DMS 273 (cell line): ENCODE measurements at regions not wholly inside any gene's neighbourhood (a gene's known extent, or its start where the extent isn't known, plus 50 kb on each side); places are given as distances from the start of the nearest gene placed in this dataset.
A peak's percentile ranks its signal among the peaks of the same experiment; 100 is the strongest.
"Not testable (repeated sequence)": the region's sequence is repeated elsewhere in the genome, so short reads cannot be mapped to it uniquely, and the experiment has no call there.

Source experiments
- DNase-seq: peaks from one replicate; lab custom pipeline; 2025; ENCODE audit not compliant: unreplicated experiment; lab: John Stamatoyannopoulos, UW

DNA sequence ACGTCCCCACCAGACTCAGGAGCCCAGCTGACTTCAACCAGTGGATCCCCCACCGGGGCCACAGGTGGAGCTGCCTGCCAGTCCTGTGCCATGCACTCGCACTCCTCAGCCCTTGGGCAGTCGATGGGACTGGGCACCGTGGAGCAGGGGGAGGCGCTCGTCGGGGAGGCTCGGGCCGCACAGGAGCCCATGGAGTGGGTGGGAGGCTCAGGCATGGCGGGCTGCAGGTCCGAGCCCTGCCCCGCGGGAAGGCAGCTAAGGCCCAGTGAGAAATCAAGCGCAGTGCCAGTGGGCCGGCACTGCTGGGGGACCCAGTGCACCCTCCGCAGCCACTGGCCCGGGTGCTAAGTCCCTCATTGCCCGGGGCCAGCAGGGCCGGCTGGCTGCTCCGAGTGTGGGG, 52.3 kb upstream of the LRRC30 start:
- not testable (repeated sequence) for DNase-seq

DNA sequence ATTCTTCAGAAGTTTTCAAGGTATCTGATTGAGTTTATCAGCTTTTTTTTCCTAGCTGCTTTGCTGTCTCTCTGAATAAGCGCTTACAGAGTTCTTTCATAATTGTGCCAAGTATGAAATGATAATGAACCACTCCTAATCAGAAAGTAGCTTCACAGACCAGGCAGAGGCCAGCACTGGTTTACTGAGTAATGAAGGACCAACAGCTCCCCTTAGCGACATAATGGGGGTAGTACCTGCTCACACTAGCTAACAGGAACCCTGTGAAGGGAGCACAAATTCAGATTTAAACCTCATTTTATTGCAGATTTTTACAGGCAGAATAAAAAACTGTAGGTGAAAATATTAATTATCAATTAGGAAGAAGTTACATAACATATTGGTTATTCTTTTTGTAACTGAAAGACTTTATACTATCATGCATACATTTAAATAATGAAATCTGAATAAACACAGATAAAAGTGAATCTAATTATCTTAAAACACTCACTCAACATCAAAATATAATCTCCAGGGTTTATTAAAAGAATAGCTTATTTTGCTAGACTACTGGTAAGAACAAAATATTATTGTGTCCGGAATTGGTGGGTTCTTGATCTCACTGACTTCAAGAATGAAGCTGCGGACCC, 53.7 kb upstream of the LRRC30 start:
- DNase-seq, result peak; percentile 73

DNA sequence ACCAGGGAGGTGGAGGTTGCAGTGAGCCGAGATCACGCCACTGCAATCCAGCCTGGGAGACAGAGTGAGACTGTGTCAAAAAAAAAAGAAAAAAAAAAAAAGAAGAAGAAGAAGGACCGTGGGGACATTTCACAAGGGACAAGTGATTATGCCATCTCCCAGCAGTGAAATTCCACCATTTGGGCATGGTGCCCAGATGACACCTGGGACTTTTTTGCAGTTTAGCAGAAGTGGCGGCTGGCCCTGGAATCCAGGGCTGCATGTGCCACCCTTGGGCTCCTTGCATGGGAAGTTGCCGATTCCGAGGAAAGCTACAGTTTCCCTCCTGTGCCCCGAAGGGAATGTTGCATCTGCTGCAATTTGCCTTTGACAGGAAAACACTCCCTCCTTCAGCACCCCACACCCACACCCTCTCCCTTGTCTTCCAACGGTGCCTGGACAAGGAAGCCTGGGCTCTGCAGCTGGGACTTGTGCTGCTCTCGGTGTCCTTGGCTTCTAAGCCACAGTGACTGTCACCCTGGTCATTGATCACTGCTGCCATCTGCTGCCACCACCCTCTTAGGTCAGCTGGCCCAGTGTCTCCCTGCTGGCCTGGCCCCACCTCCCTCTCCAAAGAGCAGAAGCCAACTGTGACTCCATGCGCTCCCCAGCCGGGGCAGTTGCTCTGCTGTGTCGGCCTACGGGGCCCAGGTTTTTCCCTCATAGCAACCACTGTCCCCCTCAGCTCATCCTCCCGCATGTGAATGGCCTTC, 56.4 kb upstream of the LRRC30 start:
- no peak for DNase-seq

DNA sequence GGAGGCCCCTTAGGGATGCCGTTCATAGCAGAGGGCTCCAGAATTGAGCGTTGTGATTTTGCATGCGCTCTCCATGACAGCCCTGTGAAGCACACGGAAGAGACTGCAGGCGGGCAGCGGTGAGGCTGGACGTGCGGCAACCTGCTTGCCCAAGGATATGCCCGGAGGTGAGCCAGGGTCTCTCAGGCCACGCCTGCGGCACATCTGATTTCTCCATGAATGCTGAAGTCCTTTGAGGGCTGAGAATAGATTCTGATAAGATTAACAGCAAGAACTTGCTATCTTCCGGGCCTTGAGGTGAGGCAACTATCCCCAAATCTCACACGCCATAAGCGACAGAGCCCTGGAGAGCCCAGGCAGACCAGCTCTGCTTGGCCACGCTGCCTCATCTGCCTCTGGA, 55.6 kb upstream of the LAMA1 start:
- no peak for DNase-seq

DNA sequence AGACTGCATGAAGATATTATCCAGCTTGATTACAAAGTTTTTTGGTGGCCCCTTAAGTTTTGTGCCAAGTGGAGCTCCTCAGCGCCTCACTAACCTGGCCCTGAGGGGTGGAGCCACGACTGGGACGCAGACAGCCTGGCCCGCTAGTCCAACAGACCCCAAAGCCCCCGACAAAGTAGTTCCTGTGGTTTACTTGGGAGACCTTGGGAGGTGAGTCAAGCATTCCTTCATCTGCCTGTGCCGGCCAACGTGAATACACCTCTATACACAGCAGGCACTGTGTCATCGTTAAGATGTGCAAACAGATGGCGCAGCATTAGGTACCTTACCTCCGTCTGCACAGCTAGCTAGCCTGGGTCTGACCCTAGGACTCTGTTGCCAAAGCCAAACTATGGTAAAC, 55.0 kb upstream of the LAMA1 start:
- DNase-seq, result no peak

DNA sequence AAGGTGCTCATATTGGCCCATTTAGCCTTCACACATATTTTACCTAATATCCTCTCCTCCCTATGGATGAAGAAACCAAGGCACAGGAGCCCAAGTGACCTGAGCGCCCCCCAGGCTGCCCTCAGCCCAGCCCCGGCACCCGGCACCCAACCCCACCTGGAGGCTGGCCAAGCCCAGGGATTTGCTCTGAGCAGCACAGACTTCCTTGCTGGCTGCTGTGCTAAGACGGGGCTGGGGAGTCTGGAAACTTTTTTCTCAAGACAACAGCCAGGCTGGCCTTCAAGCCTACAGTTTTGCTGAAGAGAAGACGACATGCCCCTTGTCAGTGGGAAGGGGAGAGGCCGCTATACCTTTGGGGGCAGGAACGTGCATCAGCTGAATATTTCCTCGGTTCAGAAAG, 52.7 kb upstream of the LAMA1 start:
- no peak for DNase-seq

DNA sequence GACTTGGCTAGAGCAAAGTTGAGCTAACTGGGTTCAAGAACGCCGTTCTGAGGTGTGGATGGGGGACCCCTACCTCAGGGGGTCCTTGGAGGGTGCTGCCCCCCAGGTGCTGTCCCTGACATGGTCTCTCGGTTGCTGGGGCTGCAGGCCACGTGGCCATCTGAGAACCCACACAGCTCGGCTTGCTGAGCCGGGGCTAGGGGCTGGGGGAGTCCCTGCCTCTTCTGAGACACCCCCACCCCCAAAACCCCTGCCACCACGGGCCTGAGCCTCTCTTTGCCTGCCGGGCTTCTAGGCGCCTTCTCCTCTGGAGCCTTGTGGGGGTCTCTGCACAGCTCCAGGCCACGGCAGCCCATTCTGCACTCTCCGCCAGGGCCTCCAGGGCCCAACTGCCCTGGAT, 52.0 kb upstream of the LAMA1 start:
- no peak for DNase-seq

DNA sequence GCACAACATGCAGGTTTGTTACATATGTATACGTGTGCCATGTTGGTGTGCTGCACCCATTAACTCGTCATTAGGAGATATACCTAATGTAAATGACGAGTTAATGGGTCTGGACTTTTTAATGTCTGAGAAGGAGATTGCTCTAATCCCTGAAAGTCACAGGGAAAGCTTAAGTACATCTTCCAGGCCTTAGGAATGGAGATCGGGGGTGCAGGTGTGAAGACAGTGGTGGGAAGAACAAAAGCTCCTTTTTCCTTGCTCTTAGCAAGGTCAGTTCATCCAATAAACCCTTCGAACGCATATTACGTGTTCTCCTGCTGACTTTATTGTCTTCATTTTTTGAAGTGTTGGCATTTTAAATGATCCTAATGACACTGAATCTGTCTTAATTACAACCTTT, 50.8 kb upstream of the LAMA1 start:
- no peak for DNase-seq
